ENCODE measurements at regions not wholly inside any gene's neighbourhood (a gene's known extent, or its start where the extent isn't known, plus 50 kb on each side); places are given as distances from the start of the nearest gene placed in this dataset.

DNA sequence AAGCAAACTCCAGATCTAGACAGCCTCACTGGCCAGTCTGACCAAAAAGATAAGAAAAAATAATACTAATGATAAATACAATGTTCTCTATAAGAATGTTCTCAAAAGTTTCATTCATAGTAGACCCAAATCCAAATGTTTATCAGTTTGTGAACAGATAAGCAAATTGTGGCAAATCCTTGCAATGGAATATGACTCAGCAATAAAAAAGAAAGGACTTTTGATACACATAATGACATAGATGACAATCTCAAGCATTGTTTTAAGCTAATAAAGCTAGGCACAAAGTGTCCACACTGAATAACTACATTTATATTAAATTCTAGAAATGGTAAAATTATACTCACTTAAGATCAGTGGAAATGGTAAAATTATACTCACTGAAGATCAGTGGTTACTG lies 195.4 kb upstream of the TYRP1 start:
- intact Hi-C loops (cut with DNase I), result no loop called here
- no peaks in the 10 kb centered on the region for H3K9me3 ChIP-seq
- H3K27me3 ChIP-seq, result no peaks in the 10 kb centered on the region
- ATAC-seq (no peak), DNase-seq (no peak)
- no peak overlapping the region for H3K4me3 ChIP-seq
- no peaks in the 10 kb centered on the region for H3K36me3 ChIP-seq
- H3K27ac ChIP-seq, result no peak overlapping the region
- H3K4me1 ChIP-seq, result no peaks in the 10 kb centered on the region
- TF ChIP-seq, protein P1, sequence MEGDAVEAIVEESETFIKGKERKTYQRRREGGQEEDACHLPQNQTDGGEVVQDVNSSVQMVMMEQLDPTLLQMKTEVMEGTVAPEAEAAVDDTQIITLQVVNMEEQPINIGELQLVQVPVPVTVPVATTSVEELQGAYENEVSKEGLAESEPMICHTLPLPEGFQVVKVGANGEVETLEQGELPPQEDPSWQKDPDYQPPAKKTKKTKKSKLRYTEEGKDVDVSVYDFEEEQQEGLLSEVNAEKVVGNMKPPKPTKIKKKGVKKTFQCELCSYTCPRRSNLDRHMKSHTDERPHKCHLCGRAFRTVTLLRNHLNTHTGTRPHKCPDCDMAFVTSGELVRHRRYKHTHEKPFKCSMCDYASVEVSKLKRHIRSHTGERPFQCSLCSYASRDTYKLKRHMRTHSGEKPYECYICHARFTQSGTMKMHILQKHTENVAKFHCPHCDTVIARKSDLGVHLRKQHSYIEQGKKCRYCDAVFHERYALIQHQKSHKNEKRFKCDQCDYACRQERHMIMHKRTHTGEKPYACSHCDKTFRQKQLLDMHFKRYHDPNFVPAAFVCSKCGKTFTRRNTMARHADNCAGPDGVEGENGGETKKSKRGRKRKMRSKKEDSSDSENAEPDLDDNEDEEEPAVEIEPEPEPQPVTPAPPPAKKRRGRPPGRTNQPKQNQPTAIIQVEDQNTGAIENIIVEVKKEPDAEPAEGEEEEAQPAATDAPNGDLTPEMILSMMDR (IDR thresholded peaks at IDR 0.05), result no peak

DNA sequence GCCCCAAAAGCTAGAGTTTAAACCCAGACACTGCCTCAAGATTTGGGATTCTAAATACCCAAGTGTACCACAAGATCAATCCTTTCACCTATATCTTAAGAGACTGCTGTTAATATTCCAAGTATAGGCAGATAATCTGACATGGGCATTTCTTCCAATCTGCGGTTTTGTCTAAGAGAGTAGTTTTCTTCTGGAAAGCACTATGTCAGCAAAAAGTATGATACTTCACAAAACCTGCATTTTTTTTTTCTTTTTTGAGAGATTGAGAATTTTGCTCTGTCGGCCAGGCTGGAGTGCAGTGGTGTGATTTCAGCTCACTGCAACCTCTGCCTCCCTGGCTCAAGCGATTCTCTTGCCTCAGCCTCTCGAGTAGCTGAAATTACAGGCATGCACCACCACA lies 190.7 kb upstream of the TYRP1 start:
- no peaks in the 10 kb centered on the region for H3K9me3 ChIP-seq
- no peak overlapping the region for H3K4me3 ChIP-seq
- H3K4me1 ChIP-seq, result no peaks in the 10 kb centered on the region
- TF ChIP-seq, protein P1 (IDR thresholded peaks at IDR 0.05), result no peak
- intact Hi-C loops (cut with DNase I), result no loop called here
- no peaks in the 10 kb centered on the region for H3K36me3 ChIP-seq
- DNase-seq (no peak), ATAC-seq (no peak)
- no peaks in the 10 kb centered on the region for H3K27me3 ChIP-seq
- H3K27ac ChIP-seq, result no peak overlapping the region

DNA sequence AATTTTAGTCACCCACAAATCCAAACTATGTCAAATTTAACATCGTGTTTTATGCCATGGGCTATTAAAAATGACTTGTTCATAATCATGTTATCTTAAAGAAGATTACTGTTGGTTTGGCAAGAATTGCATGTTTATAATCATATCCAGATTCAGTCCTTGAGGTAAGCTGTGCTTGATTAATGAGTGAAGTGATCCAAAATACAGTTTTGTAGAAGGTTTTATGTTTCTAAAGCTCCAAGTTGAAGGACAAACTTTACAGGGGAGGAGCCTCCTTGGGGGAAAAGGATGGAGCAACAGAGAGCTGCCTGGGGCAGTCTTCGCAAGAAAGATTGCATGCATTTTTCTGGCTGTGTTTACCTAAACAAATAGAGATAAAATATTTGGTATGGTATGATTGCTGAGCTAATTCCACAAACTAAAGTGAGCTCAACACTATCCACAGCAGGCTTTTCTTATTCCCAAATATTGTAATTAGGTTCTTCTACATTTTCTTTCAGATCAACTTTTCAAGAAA lies 189.5 kb upstream of the TYRP1 start:
- intact Hi-C loops (cut with DNase I), result no loop called here
- TF ChIP-seq, protein P1 (IDR thresholded peaks at IDR 0.05), result no peak
- Histone ChIP-seq H3K4me3 (no peak overlapping the region), H3K4me1 (no peaks in the 10 kb centered on the region), H3K36me3 (no peaks in the 10 kb centered on the region), H3K27me3 (no peaks in the 10 kb centered on the region), H3K27ac (no peak overlapping the region), H3K9me3 (peaks cover 0 to 2% of the 10 kb centered on the region in 2 donors)
- ATAC-seq, result no peak
- DNase-seq, result no peak

DNA sequence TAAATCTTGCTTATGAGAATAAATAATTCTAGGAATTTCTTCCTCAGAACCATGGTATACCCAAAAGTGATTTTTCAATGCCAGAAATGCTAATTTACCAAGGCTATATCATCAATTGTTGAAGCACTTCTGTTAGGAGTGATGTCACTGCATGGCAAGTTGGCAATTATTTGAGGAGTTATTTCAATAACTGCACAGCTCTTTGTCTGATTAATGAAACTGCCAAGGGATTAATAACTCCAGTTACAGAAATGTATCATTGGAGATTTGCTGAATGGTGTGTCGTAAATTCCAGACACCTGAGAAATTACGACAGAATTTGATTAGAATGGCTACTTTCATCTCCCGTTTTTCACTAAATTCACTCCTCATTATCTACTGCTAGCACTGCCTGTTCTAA lies 182.6 kb upstream of the TYRP1 start:
- H3K9me3 ChIP-seq, result peaks cover 0 to 2% of the 10 kb centered on the region in 2 donors

DNA sequence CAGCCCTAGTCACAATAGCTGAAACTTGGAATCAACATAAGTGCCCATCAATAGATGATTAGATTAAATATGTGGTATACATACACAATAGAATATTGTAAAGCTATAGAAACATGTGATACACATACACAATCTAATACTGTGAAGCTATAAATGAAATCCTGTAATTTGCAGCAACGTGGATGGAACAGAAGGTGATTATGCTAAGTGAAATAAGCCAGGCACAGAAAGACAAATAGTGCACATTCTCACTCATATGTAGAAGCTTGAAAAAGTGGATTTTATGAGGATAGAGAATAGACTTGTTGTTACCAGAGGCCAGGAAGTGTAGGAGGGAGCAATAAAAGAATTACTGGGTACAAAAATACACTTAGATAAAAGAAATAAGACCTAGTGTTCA lies 181.5 kb upstream of the TYRP1 start:
- Histone ChIP-seq H3K36me3 (no peaks in the 10 kb centered on the region), H3K27ac (no peak overlapping the region), H3K4me3 (no peak overlapping the region), H3K27me3 (no peaks in the 10 kb centered on the region), H3K9me3 (peaks cover 0 to 2% of the 10 kb centered on the region in 2 donors), H3K4me1 (no peaks in the 10 kb centered on the region)
- TF ChIP-seq, protein P1 (IDR thresholded peaks at IDR 0.05), result no peak
- ATAC-seq (no peak), DNase-seq (no peak)
- intact Hi-C loops (cut with DNase I), result no loop called here

More for the DNA sequence above, 182.6 kb upstream of the TYRP1 start:
- H3K4me1 ChIP-seq, result no peaks in the 10 kb centered on the region
- H3K4me3 ChIP-seq, result no peak overlapping the region
- no peaks in the 10 kb centered on the region for H3K27me3 ChIP-seq
- TF ChIP-seq, protein P1 (IDR thresholded peaks at IDR 0.05), result no peak
- ATAC-seq (no peak), DNase-seq (no peak)
- intact Hi-C loops (cut with DNase I), result no loop called here
- H3K27ac ChIP-seq, result no peak overlapping the region
- H3K36me3 ChIP-seq, result no peaks in the 10 kb centered on the region

Measured in left lung (tissue), 4 donors.